ENCODE measurements at regions not wholly inside any gene's neighbourhood (a gene's known extent, or its start where the extent isn't known, plus 50 kb on each side); places are given as distances from the start of the nearest gene placed in this dataset.

- peaks cover 28% of the 10 kb centered on the region for H3K4me1 Mint-ChIP-seq
- 92 to 100% methylated on average over 1 of the region's 1 CpG for WGBS, 2 experiments (ENCODE audit: insufficient coverage in 1 of 2, insufficient read length in 1 of 2)
- peaks cover 25% of the 10 kb centered on the region for H3K27me3 Mint-ChIP-seq (ENCODE audit: insufficient read depth)
- H3K27ac Mint-ChIP-seq: no peak overlapping the region
- no peaks in the 10 kb centered on the region for H3K36me3 Mint-ChIP-seq (ENCODE audit: low read depth)
- H3K4me3 Mint-ChIP-seq: no peak overlapping the region
- no peak for DNase-seq
- Histone ChIP-seq H3K27me3 (ENCODE audit: control insufficient read depth, insufficient read depth, low read length, poor library complexity, severe bottlenecking) (no peaks in the 10 kb centered on the region), H3K27ac (ENCODE audit: low read depth, low read length) (no peak overlapping the region), H3K9me3 (ENCODE audit: control insufficient read depth, low read length) (no peaks in the 10 kb centered on the region), H3K4me3 (ENCODE audit: low read length) (no peak overlapping the region), H3K36me3 (ENCODE audit: control insufficient read depth, insufficient read depth, low read length) (no peaks in the 10 kb centered on the region), H3K4me1 (ENCODE audit: control insufficient read depth, insufficient read depth, low read length) (peaks cover 2% of the 10 kb centered on the region), H3K9ac (ENCODE audit: extremely low read depth, low read length, poor library complexity, severe bottlenecking) (no peak overlapping the region)
- no peak for TF ChIP-seq CTCF (conservative IDR thresholded peaks at IDR 0.05)
- no peaks in the 10 kb centered on the region for H3K9me3 Mint-ChIP-seq
These were observed 1109.6 kb upstream of the CADM2 start for GRCh38 chr3:83849106-83849730.

GRCh38 chr3:83863380-83863779, 1095.4 kb upstream of the CADM2 start:
- 100% methylated on average over 1 of the region's 2 CpGs; no CpG with 5 or more reads in 1 of the 2 experiments for WGBS, 2 experiments (ENCODE audit: insufficient coverage in 1 of 2, insufficient read length in 1 of 2)
- no peaks in the 10 kb centered on the region for H3K36me3 ChIP-seq (ENCODE audit: control insufficient read depth, insufficient read depth, low read length)

GRCh38 chr3:83868909-83869567, 1089.8 kb upstream of the CADM2 start:
- Mint-ChIP-seq H3K9me3 (no peaks in the 10 kb centered on the region), H3K27me3 (ENCODE audit: insufficient read depth) (peaks cover 2% of the 10 kb centered on the region), H3K4me3 (no peak overlapping the region), H3K36me3 (ENCODE audit: low read depth) (no peaks in the 10 kb centered on the region), H3K27ac (no peak overlapping the region), H3K4me1 (no peaks in the 10 kb centered on the region)
- no peak overlapping the region for H3K27ac ChIP-seq (ENCODE audit: low read depth, low read length)
- peaks cover 2% of the 10 kb centered on the region for H3K9me3 ChIP-seq (ENCODE audit: control insufficient read depth, low read length)
- no peaks in the 10 kb centered on the region for H3K36me3 ChIP-seq (ENCODE audit: control insufficient read depth, insufficient read depth, low read length)
- no peak overlapping the region for H3K4me3 ChIP-seq (ENCODE audit: low read length)
- WGBS, 2 experiments (ENCODE audit: insufficient coverage in 1 of 2, insufficient read length in 1 of 2): 100% methylated on average over 2 of the region's 2 CpGs; no CpG with 5 or more reads in 1 of the 2 experiments
- DNase-seq: no peak
- H3K9ac ChIP-seq (ENCODE audit: extremely low read depth, low read length, poor library complexity, severe bottlenecking): no peak overlapping the region
- no peaks in the 10 kb centered on the region for H3K27me3 ChIP-seq (ENCODE audit: control insufficient read depth, insufficient read depth, low read length, poor library complexity, severe bottlenecking)
- TF ChIP-seq CTCF (conservative IDR thresholded peaks at IDR 0.05): no peak
- no peaks in the 10 kb centered on the region for H3K4me1 ChIP-seq (ENCODE audit: control insufficient read depth, insufficient read depth, low read length)

More at GRCh38 chr3:83863380-83863779, 1095.4 kb upstream of the CADM2 start:
- Mint-ChIP-seq H3K4me1 (no peaks in the 10 kb centered on the region), H3K27me3 (ENCODE audit: insufficient read depth) (peaks cover 2% of the 10 kb centered on the region), H3K9me3 (no peaks in the 10 kb centered on the region), H3K4me3 (no peak overlapping the region), H3K27ac (no peak overlapping the region), H3K36me3 (ENCODE audit: low read depth) (no peaks in the 10 kb centered on the region)
- no peak overlapping the region for H3K9ac ChIP-seq (ENCODE audit: extremely low read depth, low read length, poor library complexity, severe bottlenecking)
- H3K4me1 ChIP-seq (ENCODE audit: control insufficient read depth, insufficient read depth, low read length): no peaks in the 10 kb centered on the region
- H3K4me3 ChIP-seq (ENCODE audit: low read length): no peak overlapping the region
- no peaks in the 10 kb centered on the region for H3K9me3 ChIP-seq (ENCODE audit: control insufficient read depth, low read length)
- DNase-seq: no peak
- no peaks in the 10 kb centered on the region for H3K27me3 ChIP-seq (ENCODE audit: control insufficient read depth, insufficient read depth, low read length, poor library complexity, severe bottlenecking)
- H3K27ac ChIP-seq (ENCODE audit: low read depth, low read length): no peak overlapping the region
- TF ChIP-seq CTCF (conservative IDR thresholded peaks at IDR 0.05): no peak
